ENCODE measurements at regions not wholly inside any gene's neighbourhood (a gene's known extent, or its start where the extent isn't known, plus 50 kb on each side); places are given as distances from the start of the nearest gene placed in this dataset.

GRCh38 chr15:98433856-98434255 lies 214.5 kb upstream of the IGF1R start:
- Histone ChIP-seq H3K4me1 (ENCODE audit: control insufficient read depth, low read length) (no peaks in the 10 kb centered on the region), H3K4me2 (ENCODE audit: low read length) (no peak overlapping the region), H3K27ac (ENCODE audit: low read depth, low read length) (no peak overlapping the region), H3K9me3 (ENCODE audit: control insufficient read depth, insufficient read depth, low read length) (no peaks in the 10 kb centered on the region), H3K36me3 (ENCODE audit: control insufficient read depth, low read length) (no peaks in the 10 kb centered on the region), H3F3A (ENCODE audit: control insufficient read depth, insufficient read depth) (no peaks in the 10 kb centered on the region), H4K20me1 (ENCODE audit: control insufficient read depth, insufficient read depth, low read depth, low read length) (no peaks in the 10 kb centered on the region), H3K79me2 (ENCODE audit: control insufficient read depth, low read length) (no peaks in the 10 kb centered on the region), H3K9me2 (replicated peaks; ENCODE audit: control insufficient read depth, low read length) (no peaks in the 10 kb centered on the region), H3K27me3 (ENCODE audit: control insufficient read depth, low read length) (no peaks in the 10 kb centered on the region), H3K4me3 (ENCODE audit: low read length) (no peak overlapping the region)
- TF ChIP-seq EZH2phosphoT487 (IDR thresholded peaks at IDR 0.05; ENCODE audit: borderline replicate concordance, low read length) (no peak), CTCF (IDR thresholded peaks at IDR 0.05; ENCODE audit: low read depth, low read length, poor library complexity, severe bottlenecking) (no peak)

GRCh38 chr15:98437752-98438151 lies 210.6 kb upstream of the IGF1R start:
- no peaks in the 10 kb centered on the region for H3K9me3 ChIP-seq (ENCODE audit: control insufficient read depth, insufficient read depth, low read length)
- H4K20me1 ChIP-seq (ENCODE audit: control insufficient read depth, insufficient read depth, low read depth, low read length), result no peaks in the 10 kb centered on the region
- H3K4me2 ChIP-seq (ENCODE audit: low read length), result no peak overlapping the region
- no peak overlapping the region for H3K27ac ChIP-seq (ENCODE audit: low read depth, low read length)
- no peaks in the 10 kb centered on the region for H3K9me2 ChIP-seq (replicated peaks; ENCODE audit: control insufficient read depth, low read length)
- TF ChIP-seq CTCF (IDR thresholded peaks at IDR 0.05; ENCODE audit: low read depth, low read length, poor library complexity, severe bottlenecking) (no peak), EZH2phosphoT487 (IDR thresholded peaks at IDR 0.05; ENCODE audit: borderline replicate concordance, low read length) (no peak)
- H3K4me3 ChIP-seq (ENCODE audit: low read length), result no peak overlapping the region
- H3F3A ChIP-seq (ENCODE audit: control insufficient read depth, insufficient read depth), result no peaks in the 10 kb centered on the region
- H3K79me2 ChIP-seq (ENCODE audit: control insufficient read depth, low read length), result no peaks in the 10 kb centered on the region
- H3K4me1 ChIP-seq (ENCODE audit: control insufficient read depth, low read length), result peaks cover 12% of the 10 kb centered on the region
- no peaks in the 10 kb centered on the region for H3K36me3 ChIP-seq (ENCODE audit: control insufficient read depth, low read length)
- H3K27me3 ChIP-seq (ENCODE audit: control insufficient read depth, low read length), result no peaks in the 10 kb centered on the region

DNA sequence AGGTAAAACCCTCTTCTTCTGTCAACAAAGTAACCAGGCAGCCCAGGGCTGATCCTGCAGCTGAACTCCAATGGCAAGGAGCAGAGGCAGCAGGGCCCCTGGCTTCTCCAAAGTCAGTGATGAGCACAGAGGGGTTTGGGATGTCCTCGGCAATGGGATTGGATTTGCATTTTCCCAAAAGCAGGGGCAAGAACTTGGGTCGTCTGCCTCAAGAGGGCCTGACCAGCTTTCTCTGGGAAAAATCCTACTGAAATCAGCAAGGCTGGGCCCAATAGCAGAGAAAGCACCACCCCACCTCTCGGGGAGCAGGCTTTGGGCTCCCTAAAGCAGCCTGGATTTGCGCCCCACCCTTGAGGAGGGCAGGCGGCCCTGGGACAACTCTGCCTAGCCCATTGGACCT lies 210.0 kb upstream of the IGF1R start:
- H3K9me3 ChIP-seq (ENCODE audit: control insufficient read depth, insufficient read depth, low read length), result no peaks in the 10 kb centered on the region
- H3K79me2 ChIP-seq (ENCODE audit: control insufficient read depth, low read length), result no peaks in the 10 kb centered on the region
- TF ChIP-seq CTCF (IDR thresholded peaks at IDR 0.05; ENCODE audit: low read depth, low read length, poor library complexity, severe bottlenecking), result no peak
- TF ChIP-seq EZH2phosphoT487 (IDR thresholded peaks at IDR 0.05; ENCODE audit: borderline replicate concordance, low read length), result no peak
- H3F3A ChIP-seq (ENCODE audit: control insufficient read depth, insufficient read depth), result no peaks in the 10 kb centered on the region
- H3K4me2 ChIP-seq (ENCODE audit: low read length), result no peak overlapping the region
- H3K27ac ChIP-seq (ENCODE audit: low read depth, low read length), result no peak overlapping the region
- peaks cover 12% of the 10 kb centered on the region for H3K4me1 ChIP-seq (ENCODE audit: control insufficient read depth, low read length)
- H3K9me2 ChIP-seq (replicated peaks; ENCODE audit: control insufficient read depth, low read length), result no peaks in the 10 kb centered on the region
- H3K36me3 ChIP-seq (ENCODE audit: control insufficient read depth, low read length), result no peaks in the 10 kb centered on the region
- no peaks in the 10 kb centered on the region for H3K27me3 ChIP-seq (ENCODE audit: control insufficient read depth, low read length)
- no peaks in the 10 kb centered on the region for H4K20me1 ChIP-seq (ENCODE audit: control insufficient read depth, insufficient read depth, low read depth, low read length)
- H3K4me3 ChIP-seq (ENCODE audit: low read length), result no peak overlapping the region

GRCh38 chr15:98438907-98439306 lies 209.4 kb upstream of the IGF1R start:
- H4K20me1 ChIP-seq (ENCODE audit: control insufficient read depth, insufficient read depth, low read depth, low read length), result no peaks in the 10 kb centered on the region
- no peaks in the 10 kb centered on the region for H3K36me3 ChIP-seq (ENCODE audit: control insufficient read depth, low read length)
- H3K4me1 ChIP-seq (ENCODE audit: control insufficient read depth, low read length), result peaks cover 12% of the 10 kb centered on the region
- H3K9me2 ChIP-seq (replicated peaks; ENCODE audit: control insufficient read depth, low read length), result no peaks in the 10 kb centered on the region
- H3K4me3 ChIP-seq (ENCODE audit: low read length), result no peak overlapping the region
- TF ChIP-seq CTCF (IDR thresholded peaks at IDR 0.05; ENCODE audit: low read depth, low read length, poor library complexity, severe bottlenecking), result no peak
- no peak for TF ChIP-seq EZH2phosphoT487 (IDR thresholded peaks at IDR 0.05; ENCODE audit: borderline replicate concordance, low read length)
- H3K79me2 ChIP-seq (ENCODE audit: control insufficient read depth, low read length), result no peaks in the 10 kb centered on the region
- H3K27me3 ChIP-seq (ENCODE audit: control insufficient read depth, low read length), result no peaks in the 10 kb centered on the region
- no peak overlapping the region for H3K27ac ChIP-seq (ENCODE audit: low read depth, low read length)
- H3K9me3 ChIP-seq (ENCODE audit: control insufficient read depth, insufficient read depth, low read length), result no peaks in the 10 kb centered on the region
- H3K4me2 ChIP-seq (ENCODE audit: low read length), result no peak overlapping the region
- no peaks in the 10 kb centered on the region for H3F3A ChIP-seq (ENCODE audit: control insufficient read depth, insufficient read depth)

All from DOHH2 (cell line).